Gastroesophageal sphincter (tissue), 3 donors: ENCODE measurements at regions not wholly inside any gene's neighbourhood (a gene's known extent, or its start where the extent isn't known, plus 50 kb on each side); places are given as distances from the start of the nearest gene placed in this dataset.

Experiments
- CTCF ChIP-seq, 4 experiments: fragments of 200-600 bp in 2 of 4; fragments of 450-650 bp in 2 of 4; sonication (generic) in 1 of 4; IDR thresholded peaks; one replicate each; pipeline ENCODE4 v1.5.1; 2017 to 2019; ENCODE audit warnings: antibody characterized with exemption in 4 of 4, mild to moderate bottlenecking in 2 of 4, moderate library complexity in 2 of 4
- POLR2A ChIP-seq, 2 donors: fragments of 450-650 bp; IDR thresholded peaks; one replicate each; pipeline ENCODE4 v1.6.1; 2017; ENCODE audit warnings: antibody characterized with exemption in 2 of 2, mild to moderate bottlenecking in 2 of 2, moderate library complexity in 1 of 2

DNA sequence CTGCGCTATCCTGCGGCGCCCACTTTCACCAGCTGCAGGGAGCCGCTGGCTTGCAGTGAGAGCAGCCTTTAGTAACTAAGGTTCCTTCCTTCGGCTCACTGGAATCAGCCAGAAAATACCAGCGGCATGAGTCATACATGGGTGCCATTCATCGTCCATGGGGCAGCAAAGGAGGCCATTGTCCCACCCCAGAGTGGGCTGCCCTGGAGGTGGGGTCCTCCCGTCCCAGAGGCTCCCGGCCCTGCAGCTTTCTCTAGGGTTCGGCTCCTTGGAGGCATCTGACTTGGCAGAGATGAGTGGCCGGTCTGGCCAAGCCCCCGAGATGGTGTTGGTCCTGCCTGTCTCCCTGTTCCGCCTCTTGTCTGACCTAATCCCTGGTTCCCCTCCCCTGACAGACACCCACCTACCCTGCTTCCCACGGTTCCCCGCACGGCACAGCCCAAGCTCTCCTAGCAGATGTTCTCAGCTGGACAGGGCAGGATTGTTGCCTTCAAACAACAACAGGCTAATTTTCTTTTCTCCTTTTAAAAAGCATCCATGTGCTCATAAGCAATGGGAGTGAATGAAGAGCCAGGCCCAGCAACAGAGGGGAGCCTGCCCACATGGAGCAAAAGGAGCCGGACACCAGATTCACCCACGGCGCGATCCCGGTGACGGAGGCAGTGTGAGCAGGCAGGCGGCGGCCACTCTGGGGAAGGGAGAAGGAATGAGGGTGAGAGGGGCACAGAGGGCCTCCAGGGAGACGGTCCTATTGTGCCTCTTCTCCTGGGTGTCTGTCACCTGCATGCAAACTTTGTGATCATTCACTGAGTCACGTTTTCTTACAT, 97.0 kb upstream of the COL5A1 start:
- TF ChIP-seq POLR2A (IDR thresholded peaks at IDR 0.05) = no peak
- TF ChIP-seq CTCF (IDR thresholded peaks at IDR 0.05) = no peak
